ENCODE measurements at regions not wholly inside any gene's neighbourhood (a gene's known extent, or its start where the extent isn't known, plus 50 kb on each side); places are given as distances from the start of the nearest gene placed in this dataset.

DNA sequence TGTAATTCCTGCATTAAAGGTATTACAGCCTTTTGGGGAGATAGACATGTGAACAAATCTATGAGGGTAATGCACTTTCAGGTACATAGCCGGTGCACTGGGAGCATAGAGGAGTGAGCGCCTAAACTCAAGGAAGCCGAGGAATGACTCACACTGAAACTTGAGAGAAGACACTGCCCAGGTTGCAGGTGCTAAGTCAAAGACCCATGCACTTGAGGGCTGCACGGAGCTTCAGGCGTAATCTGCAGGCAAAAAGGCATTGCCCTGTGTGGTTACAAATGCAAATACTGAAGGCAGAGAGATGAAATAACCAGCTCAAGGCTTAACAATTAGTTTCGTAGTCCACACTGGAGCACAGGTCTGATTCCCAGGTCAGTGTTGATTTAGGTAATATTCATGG is 51.0 kb upstream of the OSBPL3 start:
- H3K27ac ChIP-seq (ENCODE audit: poor library complexity, severe bottlenecking), result no peak overlapping the region
- no peak for DNase-seq (ENCODE audit: low spot score)
- H3K27me3 ChIP-seq (ENCODE audit: insufficient read depth, poor library complexity, severe bottlenecking), result no peaks in the 10 kb centered on the region
- H3K4me1 ChIP-seq (ENCODE audit: insufficient read depth, poor library complexity, severe bottlenecking), result peaks cover 19% of the 10 kb centered on the region
- H3K4me3 ChIP-seq (ENCODE audit: severe bottlenecking), result no peak overlapping the region
- H3K9me3 ChIP-seq (ENCODE audit: severe bottlenecking), result no peaks in the 10 kb centered on the region
- no peaks in the 10 kb centered on the region for H3K36me3 ChIP-seq (ENCODE audit: low read depth)
- peak; percentile 36; the same call in 2 of the 3 replicates for ATAC-seq (ENCODE audit: low read depth)
- TF ChIP-seq, protein P1, sequence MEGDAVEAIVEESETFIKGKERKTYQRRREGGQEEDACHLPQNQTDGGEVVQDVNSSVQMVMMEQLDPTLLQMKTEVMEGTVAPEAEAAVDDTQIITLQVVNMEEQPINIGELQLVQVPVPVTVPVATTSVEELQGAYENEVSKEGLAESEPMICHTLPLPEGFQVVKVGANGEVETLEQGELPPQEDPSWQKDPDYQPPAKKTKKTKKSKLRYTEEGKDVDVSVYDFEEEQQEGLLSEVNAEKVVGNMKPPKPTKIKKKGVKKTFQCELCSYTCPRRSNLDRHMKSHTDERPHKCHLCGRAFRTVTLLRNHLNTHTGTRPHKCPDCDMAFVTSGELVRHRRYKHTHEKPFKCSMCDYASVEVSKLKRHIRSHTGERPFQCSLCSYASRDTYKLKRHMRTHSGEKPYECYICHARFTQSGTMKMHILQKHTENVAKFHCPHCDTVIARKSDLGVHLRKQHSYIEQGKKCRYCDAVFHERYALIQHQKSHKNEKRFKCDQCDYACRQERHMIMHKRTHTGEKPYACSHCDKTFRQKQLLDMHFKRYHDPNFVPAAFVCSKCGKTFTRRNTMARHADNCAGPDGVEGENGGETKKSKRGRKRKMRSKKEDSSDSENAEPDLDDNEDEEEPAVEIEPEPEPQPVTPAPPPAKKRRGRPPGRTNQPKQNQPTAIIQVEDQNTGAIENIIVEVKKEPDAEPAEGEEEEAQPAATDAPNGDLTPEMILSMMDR (IDR thresholded peaks at IDR 0.05; ENCODE audit: poor library complexity, severe bottlenecking), result no peak
